HepG2 (cell line): ENCODE measurements at regions not wholly inside any gene's neighbourhood (a gene's known extent, or its start where the extent isn't known, plus 50 kb on each side); places are given as distances from the start of the nearest gene placed in this dataset.

Experiments used
- ATAC-seq: fragments of 200-7000 bp; cut with Tn5 transposase; 3 replicates; pipeline ENCODE4 v1.9.1; 2020; ENCODE audit warnings: mild to moderate bottlenecking, moderate library complexity
- BruUV-seq: library from RNA; stranded (reverse); fragments of 400-500 nt; replicated peaks from 2 replicates; lab custom pipeline; 2021; lab: Mats Ljungman, UMichigan
- CTCF ChIA-PET: fragments of 300-600 bp; formaldehyde crosslinking; extraction: SDS; loops from one replicate; lab custom pipeline; 2021; ENCODE audit warnings: low total read pairs, inconsistent platforms, low intra/inter-chr PET ratio; lab: Yijun Ruan, JAX
- POLR2A ChIA-PET: fragments of 350-600 bp; sonication (Branson Sonifier 250); formaldehyde crosslinking; loops from one replicate; lab custom pipeline; 2020; ENCODE audit warnings: antibody characterized with exemption, inconsistent platforms; lab: Yijun Ruan, JAX
- DNase-seq: peaks from one replicate; pipeline ENCODE4 v3.0.0-alpha.2; 2015; ENCODE audit warnings: low spot score
- FAIRE-seq: peaks from 3 replicates; lab custom pipeline; 2011; peaks lifted over from hg19 to GRCh38; lab: Jason Lieb, UNC
- H2AFZ ChIP-seq: one replicate; pipeline ENCODE4 v1.6.1; 2011; ENCODE audit warnings: low read length, inconsistent platforms
- H3K27ac ChIP-seq: fragments of 300-600 bp; 3 replicates; pipeline ENCODE4 v1.8.0; 2011; ENCODE audit warnings: mixed run types, mild to moderate bottlenecking, mixed read lengths, low read length, inconsistent platforms; ENCODE audit not compliant: insufficient read depth; ENCODE audit errors: extremely low read length
- H3K27me3 ChIP-seq, 2 experiments: fragments of 200-600 bp in 1 of 2; 2 replicates in 1 of 2; 3 replicates in 1 of 2; pipeline versions ENCODE4 v1.6.0 to v1.8.0; 2011; ENCODE audit warnings: low read length in 2 of 2, mild to moderate bottlenecking in 2 of 2, moderate library complexity in 2 of 2, inconsistent platforms in 1 of 2; ENCODE audit not compliant: insufficient read depth in 2 of 2, control insufficient read depth in 1 of 2
- H3K36me3 ChIP-seq, 2 experiments: fragments of 200-600 bp in 1 of 2; replicated peaks in 1 of 2; 2 replicates in 1 of 2; 3 replicates in 1 of 2; pipeline versions ENCODE4 v1.5.1 to v1.8.0; 2011; ENCODE audit warnings: low read length in 2 of 2, inconsistent platforms in 1 of 2; ENCODE audit not compliant: insufficient read depth in 2 of 2, control insufficient read depth in 1 of 2
- H3K4me1 ChIP-seq: 2 replicates; pipeline ENCODE4 v1.5.1; 2012; ENCODE audit warnings: low read length, inconsistent platforms; ENCODE audit not compliant: insufficient read depth
- H3K4me2 ChIP-seq: 2 replicates; pipeline ENCODE4 v1.6.0; 2011; ENCODE audit warnings: low read depth, low read length, inconsistent platforms
- H3K4me3 ChIP-seq, 3 experiments: fragments of 200-600 bp in 1 of 3; sonication (generic), shearing (Covaris generic) in 1 of 3; replicated peaks in 1 of 3; 2 replicates each; pipeline ENCODE4 v1.5.1; 2011 to 2016; ENCODE audit warnings: low read length in 3 of 3, inconsistent platforms in 2 of 3, low read depth in 2 of 3, mild to moderate bottlenecking in 2 of 3, control low read depth in 1 of 3, mixed read lengths in 1 of 3; ENCODE audit not compliant: insufficient read depth in 1 of 3
- H3K79me2 ChIP-seq: one replicate; pipeline ENCODE4 v1.6.1; 2011; ENCODE audit warnings: low read length, inconsistent platforms; ENCODE audit not compliant: insufficient read depth
- H3K9ac ChIP-seq: 2 replicates; pipeline ENCODE4 v1.6.0; 2011; ENCODE audit warnings: mild to moderate bottlenecking, low read depth, low read length, inconsistent platforms; ENCODE audit not compliant: insufficient read depth
- H3K9me3 ChIP-seq: 2 replicates; pipeline ENCODE4 v1.5.1; 2012; ENCODE audit warnings: mild to moderate bottlenecking, low read length
- H4K20me1 ChIP-seq: 2 replicates; pipeline ENCODE4 v1.6.0; 2011; ENCODE audit warnings: inconsistent platforms, mild to moderate bottlenecking, low read length, moderate library complexity; ENCODE audit not compliant: insufficient read depth
- AFF4 ChIP-seq: sonication (generic); formaldehyde crosslinking; IDR thresholded peaks from 2 replicates; pipeline ENCODE4 v1.4.0; 2020; ENCODE audit warnings: missing genetic modification reagents
- BRF2 ChIP-seq: sonication (generic); formaldehyde crosslinking; IDR thresholded peaks from 2 replicates; pipeline ENCODE4 v1.8.1; 2022; ENCODE audit warnings: mild to moderate bottlenecking, missing genetic modification reagents
- GABPB1 ChIP-seq: IDR thresholded peaks from 2 replicates; pipeline ENCODE4 v1.6.1; 2016; ENCODE audit warnings: mild to moderate bottlenecking, missing genetic modification reagents, moderate library complexity, missing compliant biosample characterization
- HCFC1 ChIP-seq: fragments of 150-350 bp; IDR thresholded peaks from 2 replicates; pipeline ENCODE4 v1.6.1; 2014; ENCODE audit warnings: low read depth, low read length
- JUNB ChIP-seq: sonication (generic); formaldehyde crosslinking; IDR thresholded peaks from 2 replicates; pipeline ENCODE4 v1.8.0; 2022; ENCODE audit warnings: missing genetic modification reagents, mild to moderate bottlenecking, borderline replicate concordance
- KDM6A ChIP-seq: IDR thresholded peaks from 2 replicates; pipeline ENCODE4 v1.6.1; 2016; ENCODE audit warnings: low read depth
- KLF13 ChIP-seq: sonication (generic); formaldehyde crosslinking; IDR thresholded peaks from 2 replicates; pipeline ENCODE4 v1.4.0; 2020; ENCODE audit warnings: mild to moderate bottlenecking, missing genetic modification reagents
- NFKBIZ ChIP-seq: IDR thresholded peaks from 2 replicates; pipeline ENCODE4 v1.6.1; 2018; ENCODE audit warnings: missing genetic modification reagents, missing compliant biosample characterization
- NPAS2 ChIP-seq: sonication (generic); formaldehyde crosslinking; IDR thresholded peaks from 2 replicates; pipeline ENCODE4 v1.8.0; 2022; ENCODE audit warnings: mild to moderate bottlenecking, missing genetic modification reagents, borderline replicate concordance
- SAP130 ChIP-seq: IDR thresholded peaks from 2 replicates; pipeline ENCODE4 v1.6.1; 2016; ENCODE audit warnings: low read depth
- SUZ12 ChIP-seq: fragments of 150-350 bp; IDR thresholded peaks from 2 replicates; pipeline ENCODE4 v1.6.1; 2014; ENCODE audit warnings: low read depth, low read length
- ZBTB42 ChIP-seq: sonication (generic); formaldehyde crosslinking; IDR thresholded peaks from 2 replicates; pipeline ENCODE4 v1.5.0; 2020; ENCODE audit warnings: mild to moderate bottlenecking, missing genetic modification reagents
- ZEB1 ChIP-seq: IDR thresholded peaks from 2 replicates; pipeline ENCODE4 v1.6.1; 2012; ENCODE audit warnings: mild to moderate bottlenecking, low read depth, inconsistent platforms; ENCODE audit not compliant: insufficient replicate concordance
- ZNF232 ChIP-seq: sonication (generic); formaldehyde crosslinking; IDR thresholded peaks from 2 replicates; pipeline ENCODE4 v1.4.0; 2020; ENCODE audit warnings: missing genetic modification reagents, borderline replicate concordance
- ZNF30 ChIP-seq: sonication (generic); formaldehyde crosslinking; IDR thresholded peaks from 2 replicates; pipeline ENCODE4 v1.5.0; 2020; ENCODE audit warnings: mild to moderate bottlenecking, missing genetic modification reagents
- ZNF720 ChIP-seq: sonication (generic); formaldehyde crosslinking; IDR thresholded peaks from 2 replicates; pipeline ENCODE4 v1.4.0; 2020; ENCODE audit warnings: missing genetic modification reagents
- ZNF772 ChIP-seq: sonication (generic); formaldehyde crosslinking; IDR thresholded peaks from 2 replicates; pipeline ENCODE4 v1.5.0; 2020; ENCODE audit warnings: mild to moderate bottlenecking, missing genetic modification reagents
- ZNF775 ChIP-seq: sonication (generic); formaldehyde crosslinking; IDR thresholded peaks from 2 replicates; pipeline ENCODE4 v1.4.0; 2020; ENCODE audit warnings: missing genetic modification reagents, mild to moderate bottlenecking, moderate library complexity, borderline replicate concordance
- WGBS: methylation state at CpG from one replicate; pipeline ENCODE4 v1.1.6; 2017; ENCODE audit warnings: low lambda C conversion rate; 5-methylcytosine and 5-hydroxymethylcytosine counted together
- in situ Hi-C: cut with HindIII; loops from 2 replicates; pipeline ENCODE4 v1.10.0; 2017; ENCODE audit warnings: low pct_unique_long_range_greater_than_20kb; ENCODE audit not compliant: extremely low pct_ligation_motif_present
- intact Hi-C: fragments of 100-400 bp; cut with micrococcal nuclease; formaldehyde crosslinking; loops from one replicate; pipeline ENCODE4 v1.10.0; 2022; ENCODE audit not compliant: unreplicated experiment
- TF ChIP-seq, protein P1 (sequence below): sonication (generic); formaldehyde crosslinking; IDR thresholded peaks from 2 replicates; pipeline ENCODE4 v1.4.0; 2020; ENCODE audit warnings: missing genetic modification reagents

DNA sequence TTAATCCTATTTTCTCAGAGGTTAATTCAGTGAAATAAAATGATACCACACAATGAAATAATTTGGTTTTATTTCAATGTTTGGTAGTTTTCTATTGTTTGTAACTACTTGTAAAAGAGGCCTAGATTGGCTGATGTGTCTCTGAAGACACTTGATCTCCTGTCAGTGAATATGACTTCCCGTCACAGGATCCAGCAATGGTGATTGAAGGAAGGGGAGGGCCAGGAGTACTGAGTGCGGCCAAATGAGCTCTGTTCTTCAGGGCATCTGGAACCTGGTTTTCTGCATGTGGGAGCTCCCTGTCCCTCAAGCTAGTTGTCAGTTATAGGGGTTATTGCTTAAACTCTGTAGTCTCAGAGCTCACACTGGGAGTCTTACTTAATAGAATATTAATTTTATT, 86.5 kb upstream of the OTUD4 start:
- ATAC-seq = no peak
- no peak for FAIRE-seq
- Histone ChIP-seq H2AFZ (no peak overlapping the region), H4K20me1 (no peaks in the 10 kb centered on the region), H3K27me3 (no peaks in the 10 kb centered on the region), H3K9ac (no peak overlapping the region), H3K27ac (no peak overlapping the region), H3K36me3 (no peaks in the 10 kb centered on the region), H3K4me2 (no peak overlapping the region), H3K79me2 (no peaks in the 10 kb centered on the region), H3K9me3 (no peaks in the 10 kb centered on the region), H3K4me1 (peaks cover 5% of the 10 kb centered on the region; the same call in 1 of the 2 replicates), H3K4me3 (no peak overlapping the region)
- 14% methylated on average over 2 of the region's 2 CpGs for WGBS
- CTCF ChIA-PET = no interaction called here
- in situ Hi-C loops (no loop called here), intact Hi-C loops (no loop called here)
- TF ChIP-seq ZNF775 (CRISPR knock-in tag) = no peak
- TF ChIP-seq ZNF772 (CRISPR knock-in tag) = no peak
- TF ChIP-seq SAP130 (CRISPR knock-in tag) = no peak
- TF ChIP-seq NPAS2 (CRISPR knock-in tag) = no peak
- no peak for TF ChIP-seq NFKBIZ (CRISPR knock-in tag)
- no peak for TF ChIP-seq GABPB1 (CRISPR knock-in tag)
- TF ChIP-seq HCFC1 = no peak
- TF ChIP-seq AFF4 (CRISPR knock-in tag) = no peak
- no peak for TF ChIP-seq KLF13 (CRISPR knock-in tag)
- TF ChIP-seq KDM6A (CRISPR knock-in tag) = no peak
- no peak for TF ChIP-seq SUZ12
- TF ChIP-seq ZNF232 = no peak
- no peak for TF ChIP-seq ZNF720 (CRISPR knock-in tag)
- TF ChIP-seq ZBTB42 = no peak
- no peak for TF ChIP-seq ZEB1
- no peak for TF ChIP-seq BRF2 (CRISPR knock-in tag)
- TF ChIP-seq, protein P1, sequence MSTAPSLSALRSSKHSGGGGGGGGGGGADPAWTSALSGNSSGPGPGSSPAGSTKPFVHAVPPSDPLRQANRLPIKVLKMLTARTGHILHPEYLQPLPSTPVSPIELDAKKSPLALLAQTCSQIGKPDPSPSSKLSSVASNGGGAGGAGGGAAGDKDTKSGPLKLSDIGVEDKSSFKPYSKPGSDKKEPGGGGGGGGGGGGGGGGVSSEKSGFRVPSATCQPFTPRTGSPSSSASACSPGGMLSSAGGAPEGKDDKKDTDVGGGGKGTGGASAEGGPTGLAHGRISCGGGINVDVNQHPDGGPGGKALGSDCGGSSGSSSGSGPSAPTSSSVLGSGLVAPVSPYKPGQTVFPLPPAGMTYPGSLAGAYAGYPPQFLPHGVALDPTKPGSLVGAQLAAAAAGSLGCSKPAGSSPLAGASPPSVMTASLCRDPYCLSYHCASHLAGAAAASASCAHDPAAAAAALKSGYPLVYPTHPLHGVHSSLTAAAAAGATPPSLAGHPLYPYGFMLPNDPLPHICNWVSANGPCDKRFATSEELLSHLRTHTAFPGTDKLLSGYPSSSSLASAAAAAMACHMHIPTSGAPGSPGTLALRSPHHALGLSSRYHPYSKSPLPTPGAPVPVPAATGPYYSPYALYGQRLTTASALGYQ = no peak
- no peak for TF ChIP-seq ZNF30 (CRISPR knock-in tag)
- no peak for TF ChIP-seq JUNB (CRISPR knock-in tag)
- POLR2A ChIA-PET = no interaction called here
- no peak for DNase-seq
- BruUV-seq = no TSS peak
